Ureter (tissue), 1 donor: ENCODE measurements at regions not wholly inside any gene's neighbourhood (a gene's known extent, or its start where the extent isn't known, plus 50 kb on each side); places are given as distances from the start of the nearest gene placed in this dataset.
"Not testable (repeated sequence)": the region's sequence is repeated elsewhere in the genome, so short reads cannot be mapped to it uniquely, and the experiment has no call there.

Experiments used
- DNase-seq: peaks from one replicate; pipeline ENCODE4 v3.0.0-alpha.2; 2020; ENCODE audit warnings: low spot score
- donor health status: DM: yes; HTN: yes; CAD: no.

DNA sequence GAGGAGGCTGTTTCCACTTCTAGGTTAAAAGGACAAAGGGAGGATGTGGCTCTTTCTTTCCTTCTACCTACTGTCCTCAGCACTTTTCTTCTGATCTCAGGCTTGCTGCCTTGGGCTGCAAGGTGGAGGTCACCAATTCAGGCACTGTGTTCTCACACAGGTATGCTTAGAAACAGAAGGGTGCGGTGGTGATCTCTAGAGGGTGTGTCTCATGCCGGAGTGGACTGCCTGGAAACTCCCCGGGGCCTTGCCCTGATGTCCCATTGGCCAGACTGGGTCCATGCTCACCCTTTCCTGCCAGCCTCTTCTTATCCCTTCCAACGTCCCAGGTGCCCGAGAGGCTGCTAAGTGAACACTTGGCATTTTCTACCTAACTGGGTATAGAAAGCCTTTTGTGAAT lies 1197.6 kb downstream of the AACS start:
- DNase-seq: no peak

DNA sequence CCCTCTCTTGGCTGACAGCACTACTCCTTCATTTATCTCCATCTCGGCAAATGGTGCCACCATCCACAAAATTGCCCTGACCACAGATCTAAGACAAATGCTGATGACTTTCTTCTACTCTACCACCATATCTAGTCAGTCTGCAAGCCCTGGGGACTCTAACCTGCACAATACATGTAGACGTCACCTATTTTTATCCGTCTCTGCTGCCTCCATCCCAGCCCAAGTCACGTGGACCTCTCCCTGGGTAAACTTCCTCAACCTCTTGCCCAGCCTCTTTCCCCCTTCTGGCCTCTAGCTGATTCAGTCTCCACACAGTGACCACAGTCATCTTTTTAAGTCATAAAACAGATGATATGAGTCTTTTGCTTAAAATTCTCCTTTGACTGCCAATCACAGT lies 1203.0 kb downstream of the AACS start:
- DNase-seq: no peak

DNA sequence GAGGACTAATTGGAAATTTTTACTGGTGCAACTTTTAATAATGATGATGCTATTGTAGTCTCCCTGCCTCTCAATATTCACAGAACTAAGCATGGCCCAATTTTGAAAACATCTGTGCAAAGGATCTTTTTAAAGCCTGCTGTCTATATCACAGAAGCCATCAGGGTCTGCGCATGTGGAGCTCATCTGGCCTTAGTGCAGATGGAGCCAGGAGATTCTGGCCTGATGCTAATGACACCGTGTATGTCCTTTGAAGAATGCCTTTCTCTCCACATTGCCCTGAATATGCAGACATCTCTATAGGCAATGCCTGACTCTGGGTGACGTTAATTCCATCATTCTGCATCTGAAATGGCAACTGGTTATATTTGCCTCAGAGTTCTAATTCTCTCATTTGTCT lies 1205.9 kb downstream of the AACS start:
- DNase-seq: no peak

DNA sequence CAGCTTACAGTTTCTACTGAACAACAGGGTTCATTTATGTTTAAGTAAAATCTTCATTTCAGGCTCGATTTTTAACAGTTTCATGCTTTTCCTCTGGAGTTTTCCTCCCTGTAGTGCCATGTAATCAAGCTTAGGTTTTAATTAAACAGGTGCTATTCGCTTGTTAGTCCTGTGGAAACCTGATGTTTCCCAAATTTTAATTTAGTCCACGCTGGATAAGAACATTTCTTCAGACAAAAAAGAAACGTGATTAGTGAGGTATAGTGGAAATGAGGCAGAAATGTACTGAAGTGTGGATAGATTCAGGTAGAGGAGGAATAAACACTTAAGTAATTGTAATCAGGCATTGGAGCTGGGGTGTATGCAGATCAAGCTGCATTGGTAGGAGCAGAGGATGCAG lies 1217.5 kb downstream of the AACS start:
- no peak for DNase-seq

DNA sequence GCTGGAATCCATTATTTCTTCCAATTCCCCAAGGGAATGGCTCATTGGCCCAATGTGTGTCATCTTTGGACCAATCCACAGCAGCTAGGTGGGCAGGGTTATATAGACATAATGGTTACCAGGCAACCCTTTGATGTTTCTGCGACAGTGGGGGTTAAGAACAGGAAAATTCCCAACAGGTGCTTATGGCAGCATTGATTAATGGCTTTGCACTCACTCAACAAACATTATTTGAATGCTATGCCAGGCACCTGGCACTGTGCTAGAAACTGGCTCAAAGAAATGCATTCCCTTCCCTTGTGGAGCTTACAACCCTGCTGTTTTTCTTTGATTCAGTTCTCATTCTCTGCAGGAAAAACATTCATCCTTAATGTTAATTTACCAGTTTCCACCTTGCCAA lies 1221.0 kb downstream of the AACS start:
- DNase-seq: no peak

DNA sequence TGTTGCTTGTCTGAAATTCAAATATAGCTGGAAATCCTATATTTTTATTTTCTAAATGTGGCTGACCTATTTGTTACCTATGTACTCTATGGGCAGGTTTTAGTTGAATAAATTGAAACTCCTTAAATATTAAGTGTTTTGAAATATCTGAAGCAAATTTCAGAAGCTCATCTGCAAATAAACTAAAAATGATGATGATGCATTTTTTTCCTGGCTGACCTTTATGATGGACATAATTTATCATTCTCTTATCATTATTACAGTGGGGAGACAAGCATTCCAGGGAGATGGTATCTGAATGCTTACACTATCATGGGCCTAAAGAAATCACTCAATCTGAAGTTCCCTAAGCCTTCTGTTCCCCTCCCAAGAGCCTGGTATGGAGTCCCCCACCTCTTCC lies 1225.2 kb downstream of the AACS start:
- DNase-seq: no peak

DNA sequence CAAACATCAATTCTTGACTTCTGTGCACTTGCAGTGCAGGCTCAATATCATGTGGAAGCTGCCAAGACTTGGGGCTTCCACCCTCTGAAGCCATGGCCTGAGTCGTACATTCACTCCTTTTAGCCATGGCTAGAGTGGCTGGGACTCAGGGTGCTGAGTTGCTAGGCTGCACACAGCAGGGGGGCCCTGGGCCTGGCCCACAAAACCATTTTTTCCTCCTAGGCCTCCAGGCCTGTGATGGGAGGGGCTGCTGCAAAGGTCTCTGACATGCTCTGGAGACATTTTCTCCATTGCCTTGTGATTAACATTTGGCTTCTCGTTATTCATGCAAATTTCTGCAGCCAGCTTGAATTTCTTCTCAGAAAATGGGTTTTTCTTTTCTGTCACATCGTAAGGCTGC lies 1226.8 kb downstream of the AACS start:
- not testable (repeated sequence) for DNase-seq

DNA sequence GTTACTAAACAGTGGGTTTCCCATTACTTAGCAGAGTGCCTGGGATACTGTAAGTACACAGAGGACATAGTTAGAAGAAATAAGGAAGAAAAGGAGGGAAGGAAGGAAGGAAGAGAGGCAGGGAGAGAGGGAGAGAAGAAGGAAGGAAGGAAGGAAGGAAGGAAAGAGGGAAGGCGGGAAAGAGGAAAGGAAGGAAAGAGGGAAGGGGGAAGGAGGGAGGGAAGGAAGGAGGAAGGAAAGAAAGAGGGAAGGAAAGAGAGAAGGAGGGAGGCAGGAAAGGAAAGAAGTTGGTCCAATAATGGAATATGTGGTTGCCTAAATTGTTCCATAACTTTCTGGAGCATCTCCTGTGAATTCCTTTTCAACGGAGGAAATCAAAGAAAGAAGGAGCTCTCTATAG lies 1230.4 kb downstream of the AACS start:
- DNase-seq: no peak

DNA sequence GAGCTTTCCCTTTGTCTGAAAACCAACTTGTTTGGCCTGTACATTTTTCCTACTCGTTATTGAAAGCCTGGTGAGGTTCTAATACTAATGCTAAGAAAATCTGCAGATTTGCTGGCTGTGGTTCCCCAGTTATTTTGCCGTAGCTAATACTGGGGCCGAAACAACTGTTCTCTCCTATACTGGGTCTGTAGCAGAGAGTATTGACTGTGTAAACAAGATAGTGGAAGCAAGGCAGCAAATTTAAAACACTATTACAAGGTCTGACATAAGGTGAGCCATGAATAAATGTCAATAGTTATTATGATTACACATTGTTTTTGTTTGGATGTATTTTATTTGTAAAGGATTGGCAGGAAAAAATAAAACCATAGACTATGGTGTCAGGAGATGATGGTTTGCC lies 1244.0 kb downstream of the AACS start:
- DNase-seq: no peak

DNA sequence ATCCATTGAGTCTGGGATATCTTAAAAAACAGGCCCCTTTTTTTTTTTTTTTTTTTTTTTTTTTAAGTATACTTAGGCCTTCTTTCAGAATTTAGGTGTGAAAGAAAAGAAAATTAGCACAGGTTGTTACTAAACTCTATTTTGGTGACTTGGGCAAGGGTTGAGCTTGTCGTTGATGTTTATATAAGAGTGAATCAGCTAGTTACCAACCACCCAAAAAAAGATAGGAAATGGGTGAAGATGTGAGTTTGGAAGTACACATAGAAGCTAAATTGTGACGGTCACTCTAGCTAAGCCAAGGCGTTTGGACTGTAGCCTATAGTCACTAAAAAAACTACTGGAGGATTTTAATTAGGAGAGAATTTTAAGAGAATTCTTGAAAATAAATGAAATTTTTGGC lies 1247.2 kb downstream of the AACS start:
- no peak for DNase-seq

DNA sequence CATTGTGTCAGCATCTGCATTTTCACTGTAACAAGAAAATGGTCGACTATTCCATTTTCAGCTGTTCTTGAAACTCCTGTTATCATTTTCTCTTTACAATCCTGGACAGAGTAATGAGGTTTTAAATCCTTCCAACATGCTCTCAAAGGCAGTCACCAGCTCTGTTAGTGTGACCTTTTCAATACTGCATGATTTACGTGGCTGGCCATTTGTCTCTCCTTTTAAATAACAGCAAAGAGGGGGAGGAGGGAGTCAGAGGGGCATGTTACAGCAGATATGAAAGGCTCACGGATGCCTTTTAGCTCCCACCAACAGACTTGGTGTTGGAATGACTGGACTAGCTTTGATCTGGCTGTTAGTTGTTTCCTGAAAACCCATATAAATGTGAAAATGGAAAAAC lies 1251.2 kb downstream of the AACS start:
- DNase-seq: no peak

DNA sequence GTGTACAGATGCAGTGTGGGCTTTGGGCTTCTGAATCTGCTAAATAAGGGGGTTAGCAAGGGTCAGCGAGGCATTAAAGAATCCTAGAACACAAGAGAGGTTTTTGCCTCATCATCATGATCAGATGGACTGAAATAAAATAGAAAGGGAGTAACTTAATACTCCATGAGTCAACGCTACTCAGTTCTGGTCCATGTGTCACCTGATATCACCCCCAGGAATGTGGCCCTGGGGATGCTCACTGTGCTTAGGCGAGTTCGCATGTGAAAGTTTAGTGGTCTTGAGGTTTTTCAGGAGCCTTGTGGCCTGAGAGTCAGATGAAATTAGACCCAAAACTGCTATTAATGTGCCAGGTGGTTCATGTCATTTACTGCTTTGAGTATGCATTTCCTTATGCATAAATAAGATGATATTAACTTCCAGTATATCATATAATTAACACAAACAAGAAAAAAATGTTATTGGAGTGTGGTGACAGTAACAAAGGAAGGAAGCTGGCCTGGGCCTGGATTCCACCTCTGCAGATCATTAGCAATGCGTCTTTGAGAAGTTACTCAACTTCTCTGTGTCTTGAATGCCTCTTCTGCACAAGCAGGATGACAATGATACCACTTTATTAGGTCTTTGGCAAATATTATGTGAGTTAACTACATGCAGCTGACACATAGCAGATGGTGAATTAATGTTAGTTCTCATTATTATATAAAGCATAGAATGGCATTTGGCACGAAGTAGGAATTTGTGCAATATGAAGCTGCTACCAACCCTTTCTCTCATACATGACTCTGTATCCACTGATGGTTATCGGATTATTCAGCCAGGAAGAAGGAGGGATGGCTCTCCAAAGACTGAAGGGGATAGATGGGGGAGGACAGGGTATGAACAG lies 1272.6 kb downstream of the AACS start:
- no peak for DNase-seq

DNA sequence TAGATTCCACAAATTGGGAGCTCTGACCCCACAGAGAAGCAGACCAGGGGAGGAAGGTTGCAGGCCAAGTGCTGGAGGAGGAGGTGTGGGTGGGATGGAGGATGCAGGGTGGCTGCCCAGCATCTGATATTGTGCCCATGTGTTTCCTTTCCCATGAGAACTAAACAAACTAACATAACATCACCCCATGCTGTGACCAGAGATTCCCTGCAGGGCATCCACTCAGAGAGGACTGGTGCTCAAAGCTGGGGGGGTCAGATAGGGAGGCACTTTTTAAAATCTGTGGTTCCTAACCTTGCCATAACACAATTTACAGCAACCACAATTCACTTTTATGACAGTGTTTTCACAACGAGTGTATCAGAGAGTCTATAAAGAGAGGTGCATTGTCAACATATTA lies 1277.6 kb downstream of the AACS start:
- no peak for DNase-seq

DNA sequence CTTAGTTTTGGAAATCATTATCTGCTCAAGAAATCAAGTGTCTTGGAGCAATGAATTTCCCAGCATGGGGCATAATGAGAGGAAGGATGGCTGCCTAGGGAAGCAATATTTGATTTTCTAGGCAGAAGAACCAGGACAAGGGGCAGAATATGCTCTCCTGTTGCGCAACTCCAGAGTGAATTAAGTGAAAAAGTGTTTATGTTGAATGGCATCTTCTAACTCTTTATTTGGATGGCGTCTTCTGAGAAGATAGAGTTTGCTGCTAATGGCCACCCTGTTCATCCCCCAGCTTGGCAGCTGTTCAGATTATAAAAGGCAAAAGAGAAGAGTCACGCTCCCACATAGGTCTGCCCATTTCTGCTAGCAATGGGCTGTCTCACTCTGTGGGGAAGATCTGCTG lies 1278.1 kb downstream of the AACS start:
- DNase-seq: no peak

DNA sequence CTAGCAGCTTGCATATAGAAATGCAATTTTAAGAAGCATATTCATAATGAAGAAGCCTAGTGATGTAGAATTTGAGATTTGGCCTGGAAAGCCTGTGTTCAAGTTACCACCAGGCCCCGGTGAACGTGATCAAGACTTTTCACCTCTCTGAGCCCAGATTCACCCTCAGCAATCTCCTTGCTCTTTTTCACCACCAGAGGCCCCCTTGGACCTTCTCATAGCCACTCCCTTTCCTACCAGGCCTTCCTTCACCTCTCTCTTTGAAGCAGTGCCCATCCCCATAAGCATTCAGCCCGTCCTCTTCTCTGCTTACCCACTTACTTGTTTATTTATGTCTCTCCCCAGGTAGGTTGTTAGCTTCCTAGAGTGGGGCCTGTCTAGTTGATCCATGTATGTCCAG lies 1280.9 kb downstream of the AACS start:
- DNase-seq: no peak

DNA sequence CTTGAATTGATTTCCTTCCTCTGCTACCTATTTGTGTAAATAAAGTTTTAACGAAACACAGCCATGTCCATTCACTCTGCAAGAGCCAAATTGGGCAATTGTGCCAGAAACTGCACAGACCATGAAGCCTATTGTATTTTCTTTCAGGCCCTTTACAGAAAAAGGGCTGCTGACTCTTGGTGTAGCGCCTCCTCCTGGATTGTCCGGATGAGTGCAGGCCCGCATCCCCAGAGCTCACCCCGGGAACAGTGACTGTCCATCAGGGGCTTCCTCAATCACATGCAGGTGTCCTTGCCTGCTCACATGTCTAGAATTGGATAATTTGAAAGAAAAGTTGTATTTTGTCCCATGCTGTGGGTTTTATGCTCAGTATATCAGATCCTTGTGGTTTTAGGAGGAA lies 1282.2 kb downstream of the AACS start:
- DNase-seq: no peak

DNA sequence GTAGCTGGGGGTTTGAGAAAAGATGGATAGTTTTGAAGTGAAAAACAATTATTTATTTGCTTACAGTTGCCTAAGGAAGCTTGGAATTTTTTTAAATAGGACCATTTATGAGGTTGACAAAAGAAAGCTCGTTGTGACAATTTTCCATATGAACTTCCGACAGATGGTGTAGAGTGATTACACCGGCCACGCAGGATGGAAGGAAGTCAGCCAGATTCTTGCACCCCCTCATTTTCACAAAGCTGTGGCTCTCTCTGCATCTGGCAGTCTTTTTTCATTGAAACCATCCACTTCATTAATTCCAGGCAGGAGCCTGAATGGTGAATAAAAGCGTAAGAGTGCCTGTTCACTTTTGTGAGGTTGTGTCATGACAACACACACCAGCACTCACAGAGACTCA lies 1284.1 kb downstream of the AACS start:
- DNase-seq: no peak

DNA sequence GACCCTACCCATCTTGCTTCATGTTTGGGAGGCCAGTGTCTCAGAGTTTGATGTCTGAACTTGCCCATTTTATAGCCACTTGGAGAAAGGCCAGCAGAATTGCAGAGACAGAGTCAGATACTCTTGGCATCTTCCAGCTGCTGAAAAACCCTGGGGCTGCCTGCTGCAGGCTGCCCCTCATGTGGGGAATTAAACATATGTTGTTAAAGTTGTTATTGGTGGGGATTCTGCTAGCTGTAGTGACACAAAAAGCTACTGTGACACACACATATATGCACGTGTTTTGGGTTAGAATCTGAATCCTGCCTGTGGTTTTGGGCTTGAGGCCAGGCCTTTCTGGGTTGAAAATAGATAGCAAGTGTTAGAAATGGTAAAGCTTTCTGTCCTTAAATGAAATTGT lies 1288.4 kb downstream of the AACS start:
- DNase-seq: no peak

DNA sequence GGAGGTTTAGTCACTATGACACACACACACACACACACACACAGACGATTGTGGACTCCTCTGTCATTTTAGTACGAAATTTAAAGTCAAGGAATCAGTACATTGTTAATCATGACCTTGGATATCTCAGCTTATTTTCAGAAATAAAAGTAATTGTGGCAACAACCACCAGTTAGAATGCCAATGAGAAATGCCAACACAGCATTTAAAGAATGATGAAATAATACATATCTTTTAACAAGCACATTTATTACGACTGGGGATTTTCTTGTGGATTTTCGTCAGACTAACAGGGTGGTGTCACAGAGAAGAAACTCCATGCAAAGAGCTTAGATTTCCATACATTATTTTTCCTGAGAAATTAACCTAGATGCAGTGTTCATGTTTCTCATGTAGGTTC lies 1289.4 kb downstream of the AACS start:
- no peak for DNase-seq

DNA sequence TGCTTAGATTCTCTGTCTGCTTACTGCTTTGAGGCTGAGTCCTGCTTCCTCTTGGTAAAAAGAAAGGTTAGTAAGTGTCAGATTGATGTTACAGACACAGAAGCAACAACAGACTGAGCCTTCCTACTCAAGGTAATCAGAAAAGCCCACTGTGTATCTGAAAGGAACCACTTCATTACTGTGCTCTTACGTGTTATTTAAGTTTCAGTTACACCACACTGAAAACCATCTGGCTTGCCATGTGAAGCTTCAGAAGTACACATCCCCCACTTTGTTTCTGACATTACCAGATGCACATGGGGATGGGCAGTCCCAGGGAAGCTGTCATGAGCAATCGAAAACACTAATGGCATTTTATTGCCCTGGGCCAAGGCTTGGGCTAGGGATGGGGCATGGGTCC lies 1290.1 kb downstream of the AACS start:
- DNase-seq: no peak

DNA sequence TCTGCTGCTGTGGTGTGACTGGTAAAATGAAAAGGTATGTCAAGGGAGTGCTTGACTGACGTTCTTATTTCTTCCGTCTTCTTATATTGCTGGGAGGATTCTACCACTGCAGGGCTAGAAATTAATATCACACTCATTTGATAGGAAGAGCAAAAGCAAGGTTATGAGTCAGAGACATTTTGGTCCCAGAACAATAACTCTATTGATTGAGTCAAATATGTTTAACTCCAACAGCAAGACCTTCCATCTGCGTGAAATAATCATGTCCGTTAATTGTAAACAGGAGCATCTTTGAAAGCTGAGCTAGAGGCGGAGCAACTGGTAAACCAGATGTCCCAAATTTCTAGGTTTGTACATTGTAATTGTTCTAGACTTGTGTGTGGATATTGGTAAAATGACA lies 1293.6 kb downstream of the AACS start:
- DNase-seq: no peak

DNA sequence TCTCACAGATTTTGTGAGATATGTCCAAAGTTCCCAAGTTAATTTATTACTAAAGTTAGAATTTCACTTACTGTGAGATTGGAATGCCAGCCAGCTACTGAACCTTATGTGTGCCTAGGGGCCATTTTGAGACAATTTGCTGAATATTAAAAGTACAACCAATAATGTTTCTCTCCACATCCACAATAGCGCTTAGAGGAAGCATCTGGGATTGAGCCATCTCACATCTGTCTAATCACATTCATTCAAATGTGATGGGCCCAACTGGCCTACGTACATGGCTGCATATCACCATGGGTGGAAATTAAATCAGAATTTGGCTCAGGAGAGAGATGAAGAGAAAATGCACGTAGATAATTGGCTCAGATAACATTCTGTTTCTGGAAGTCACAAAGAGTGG lies 1294.0 kb downstream of the AACS start:
- no peak for DNase-seq

DNA sequence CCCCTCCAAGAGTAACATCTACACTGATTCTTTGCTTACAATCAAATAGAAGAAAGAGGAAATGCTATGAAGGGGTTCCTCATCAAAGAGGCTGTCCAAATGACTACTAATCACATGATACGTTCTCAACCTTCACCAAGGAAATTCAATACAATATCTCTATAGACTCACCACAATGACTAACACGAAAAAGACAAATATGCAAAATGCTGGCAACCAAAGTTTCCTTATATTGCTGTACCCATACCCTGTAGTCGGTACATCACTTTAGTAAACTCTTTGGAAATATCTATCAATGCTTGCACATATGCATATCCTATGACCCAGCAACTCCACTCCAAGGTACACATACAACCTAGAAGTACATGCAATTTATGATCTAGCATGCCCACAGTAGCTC lies 1296.6 kb downstream of the AACS start:
- no peak for DNase-seq

DNA sequence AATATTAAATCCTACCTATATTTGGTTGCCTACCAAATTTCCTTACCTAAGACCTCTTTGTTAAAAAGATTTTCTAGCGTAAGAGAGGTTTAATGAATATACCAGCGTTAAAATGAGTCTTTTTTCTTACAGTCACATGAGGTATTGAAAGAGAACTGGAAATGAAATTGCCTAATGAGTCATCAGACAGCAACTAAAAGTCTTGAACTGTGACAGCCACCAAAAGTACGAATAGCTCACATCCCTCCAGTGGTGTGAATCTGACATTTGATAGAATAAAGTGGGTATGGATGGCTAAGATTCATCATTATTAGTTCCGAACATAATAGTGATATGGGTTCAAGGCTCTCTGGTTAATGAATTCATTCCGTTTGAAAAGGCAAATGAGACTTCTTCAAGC lies 1297.3 kb downstream of the AACS start:
- no peak for DNase-seq
